Adrenal gland (tissue), 9 donors: ENCODE measurements at regions not wholly inside any gene's neighbourhood (a gene's known extent, or its start where the extent isn't known, plus 50 kb on each side); places are given as distances from the start of the nearest gene placed in this dataset.

Experiments used
- DNase-seq, 7 donors: peaks; one replicate each; pipeline ENCODE4 v3.0.0-alpha.2; 2019 to 2020
- H3K27ac ChIP-seq, 5 donors: fragments of 200-600 bp; sonication (generic) in 4 of 5; 1 replicate in 3 of 5; 2 replicates in 2 of 5; pipeline versions ENCODE4 v1.5.1 to v1.8.0; 2016 to 2020; ENCODE audit warnings: mild to moderate bottlenecking in 1 of 5
- H3K27me3 ChIP-seq: fragments of 200-600 bp; 2 replicates; pipeline ENCODE4 v1.8.0; 2021
- H3K36me3 ChIP-seq, 2 donors: fragments of 200-600 bp; replicated peaks in 1 of 2; 1 replicate in 1 of 2; 2 replicates in 1 of 2; pipeline versions ENCODE4 v1.5.1 to v1.8.0; 2018 to 2022
- H3K4me1 ChIP-seq, 2 donors: fragments of 200-600 bp; replicated peaks in 1 of 2; 1 replicate in 1 of 2; 2 replicates in 1 of 2; pipeline versions ENCODE4 v1.5.1 to v1.8.0; 2018 to 2021
- H3K4me3 ChIP-seq, 4 donors: fragments of 200-600 bp; sonication (generic) in 3 of 4; one replicate each; pipeline ENCODE4 v1.5.1; 2016 to 2018
- H3K9me3 ChIP-seq, 3 donors: fragments of 200-600 bp; sonication (generic) in 1 of 3; replicated peaks in 1 of 3; 1 replicate in 2 of 3; 2 replicates in 1 of 3; pipeline versions ENCODE4 v1.5.1 to v1.8.0; 2016 to 2021
- CTCF ChIP-seq, 6 experiments: fragments of 450-650 bp in 4 of 6; fragments of 200-600 bp in 2 of 6; sonication (generic) in 1 of 6; IDR thresholded peaks; 1 replicate in 5 of 6; 2 replicates in 1 of 6; pipeline versions ENCODE4 v1.5.1 to v1.8.0; 2016 to 2021; ENCODE audit warnings: antibody characterized with exemption in 6 of 6, mild to moderate bottlenecking in 2 of 6, moderate library complexity in 1 of 6
- POLR2A ChIP-seq, 2 donors: fragments of 450-650 bp; IDR thresholded peaks; one replicate each; pipeline ENCODE4 v1.6.1; 2017; ENCODE audit warnings: antibody characterized with exemption in 2 of 2, mild to moderate bottlenecking in 2 of 2, moderate library complexity in 1 of 2
- WGBS, 4 donors: extraction: QIAGEN DNeasy Blood & Tissue Kit in 2 of 4; methylation state at CpG; one replicate each; pipeline versions ENCODE4 v1.1.5 to v1.1.7; 2013 to 2017; 5-methylcytosine and 5-hydroxymethylcytosine counted together
- intact Hi-C, 2 donors: fragments of 100-400 bp; cut with DNase I; formaldehyde crosslinking; loops; one replicate each; pipeline versions ENCODE4 v1.14.1 to v1.15.0; 2022 to 2023
- donor health status: healthy with polysubstance abuse.
- donor health status: Bipolar disorder and iron deficiency.
- donor health status: DM: yes; HTN: yes; CAD: no.
- donor health status: DM: no; HTN: no; CAD: no.
- donor health status: DM: no; HTN: no; CAD: no.

DNA sequence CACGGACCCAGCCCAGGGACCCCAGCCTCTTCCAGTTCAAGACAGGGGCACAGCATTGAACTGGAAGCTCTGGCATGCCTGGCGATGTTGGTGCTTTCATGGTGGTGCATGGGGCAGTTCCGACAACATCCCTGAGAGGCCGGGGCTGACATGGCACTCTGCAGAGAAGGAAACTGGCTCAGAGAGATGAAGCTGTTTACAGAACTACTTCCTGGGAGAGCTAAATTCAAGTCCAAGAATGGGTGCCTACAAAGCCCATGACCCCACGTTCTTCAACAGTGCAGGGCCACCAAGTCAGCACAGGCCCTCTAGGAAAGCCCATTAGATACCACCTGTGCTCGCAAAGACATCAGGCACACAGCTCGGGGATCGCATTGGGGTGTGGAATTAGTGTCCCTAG, 470.9 kb upstream of the MGMT start:
- no peaks in the 10 kb centered on the region for H3K9me3 ChIP-seq
- no peaks in the 10 kb centered on the region for H3K4me1 ChIP-seq
- DNase-seq = no peak
- WGBS, 4 donors = 90 to 93% (median 91%) methylated on average over 6 to 8 of the region's 8 CpGs
- H3K27ac ChIP-seq = no peak overlapping the region
- H3K36me3 ChIP-seq = no peaks in the 10 kb centered on the region
- intact Hi-C loops = no loop called here
- H3K4me3 ChIP-seq = no peak overlapping the region
- no peaks in the 10 kb centered on the region for H3K27me3 ChIP-seq
- TF ChIP-seq CTCF (IDR thresholded peaks at IDR 0.05) (no peak), POLR2A (IDR thresholded peaks at IDR 0.05) (no peak)

DNA sequence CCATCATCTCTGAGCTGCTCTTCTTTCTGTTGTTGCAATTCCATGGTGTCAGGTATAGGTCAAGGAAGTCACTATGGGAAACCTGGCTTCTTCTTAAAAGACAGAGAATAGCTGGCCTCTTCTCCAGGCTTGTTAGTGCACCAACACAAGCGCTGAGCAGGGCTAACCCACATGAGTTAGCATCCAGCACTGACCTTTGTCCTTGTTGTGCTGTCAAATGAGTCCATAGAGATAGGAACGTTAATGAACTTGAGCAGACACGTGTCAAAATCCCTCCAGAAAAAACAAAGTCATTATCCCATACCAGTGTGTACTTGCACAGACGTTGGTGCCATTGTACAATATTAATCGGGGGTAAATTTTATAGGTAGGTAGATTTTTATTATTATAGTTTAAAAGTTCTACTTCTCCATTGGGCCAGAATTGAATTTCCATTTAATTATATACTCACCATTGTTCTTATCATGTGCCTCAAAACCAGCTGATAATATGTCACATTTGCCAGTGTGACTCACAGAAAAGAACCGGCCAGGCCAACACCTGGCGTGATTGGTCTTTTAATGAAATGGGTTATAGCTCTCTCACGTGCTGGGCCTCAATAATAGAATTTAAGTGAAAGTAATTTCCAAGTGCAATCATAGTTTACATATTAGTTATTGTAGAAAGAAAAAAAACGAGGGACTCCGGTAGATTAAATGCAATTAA, 468.8 kb upstream of the MGMT start:
- Histone ChIP-seq H3K4me1 (no peaks in the 10 kb centered on the region), H3K27me3 (no peaks in the 10 kb centered on the region), H3K36me3 (no peaks in the 10 kb centered on the region), H3K9me3 (no peaks in the 10 kb centered on the region), H3K4me3 (no peak overlapping the region), H3K27ac (no peak overlapping the region)
- intact Hi-C loops = no loop called here
- no peak for DNase-seq
- WGBS, 4 donors = 79 to 91% (median 83%) methylated on average over 9 to 10 of the region's 10 CpGs
- TF ChIP-seq CTCF (IDR thresholded peaks at IDR 0.05) (no peak), POLR2A (IDR thresholded peaks at IDR 0.05) (no peak)

GRCh38 chr10:129004398-129004797, 462.6 kb upstream of the MGMT start:
- no peak for DNase-seq
- 57 to 74% (median 65%) methylated on average over 9 of the region's 9 CpGs for WGBS, 4 donors
- intact Hi-C loops = no loop called here
- Histone ChIP-seq H3K27me3 (no peaks in the 10 kb centered on the region), H3K27ac (no peak overlapping the region), H3K36me3 (no peaks in the 10 kb centered on the region), H3K4me3 (no peak overlapping the region), H3K9me3 (no peaks in the 10 kb centered on the region), H3K4me1 (no peaks in the 10 kb centered on the region)
- TF ChIP-seq CTCF (IDR thresholded peaks at IDR 0.05) = no peak
- no peak for TF ChIP-seq POLR2A (IDR thresholded peaks at IDR 0.05)

GRCh38 chr10:129005080-129005479, 462.0 kb upstream of the MGMT start:
- Histone ChIP-seq H3K9me3 (no peaks in the 10 kb centered on the region), H3K27me3 (no peaks in the 10 kb centered on the region), H3K4me3 (no peak overlapping the region), H3K27ac (no peak overlapping the region), H3K4me1 (no peaks in the 10 kb centered on the region), H3K36me3 (no peaks in the 10 kb centered on the region)
- WGBS, 4 donors = 70 to 75% (median 72%) methylated on average over 8 of the region's 8 CpGs
- intact Hi-C loops = no loop called here
- no peak for DNase-seq
- TF ChIP-seq CTCF (IDR thresholded peaks at IDR 0.05) (no peak), POLR2A (IDR thresholded peaks at IDR 0.05) (no peak)
